SK-N-SH (cell line): ENCODE measurements at regions not wholly inside any gene's neighbourhood (a gene's known extent, or its start where the extent isn't known, plus 50 kb on each side); places are given as distances from the start of the nearest gene placed in this dataset.

Source experiments
- CTCF ChIA-PET: fragments of 300-600, 350-600 bp; formaldehyde crosslinking; extraction: SDS; loops from one replicate; lab custom pipeline; 2021; lab: Yijun Ruan, JAX
- POLR2A ChIA-PET: fragments of 350-600 bp; sonication (Branson Sonifier 250); formaldehyde crosslinking; extraction: SDS; loops from one replicate; lab custom pipeline; 2020; ENCODE audit warnings: antibody characterized with exemption, inconsistent platforms; lab: Yijun Ruan, JAX
- DNase-seq: peaks from one replicate; pipeline ENCODE4 v3.0.0; 2012
- H2AFZ ChIP-seq: fragments of 200-600 bp; sonication (generic); 2 replicates; pipeline ENCODE4 v1.8.1; 2016; ENCODE audit warnings: antibody characterized with exemption, mild to moderate bottlenecking, low read depth
- H3F3A ChIP-seq: fragments of 200-600 bp; sonication (generic); replicated peaks from 2 replicates; pipeline ENCODE3; 2016; ENCODE audit warnings: antibody characterized with exemption, mild to moderate bottlenecking; ENCODE audit not compliant: insufficient read depth
- H3K27ac ChIP-seq, 2 experiments: fragments of 200-500 bp in 1 of 2; fragments of 200-600 bp in 1 of 2; sonication (Bioruptor generic) in 1 of 2; sonication (generic), shearing (Covaris generic) in 1 of 2; 2 replicates each; pipeline versions ENCODE4 v1.5.1 to v1.6.1; 2014 to 2016; ENCODE audit warnings: low read depth in 2 of 2, inconsistent platforms in 1 of 2, low read length in 1 of 2, mild to moderate bottlenecking in 1 of 2, mixed read lengths in 1 of 2
- H3K27me3 ChIP-seq: fragments of 200-600 bp; sonication (generic), shearing (Covaris generic); 2 replicates; pipeline ENCODE4 v1.6.1; 2016; ENCODE audit warnings: mixed run types; ENCODE audit not compliant: insufficient read depth
- H3K36me3 ChIP-seq, 2 experiments: fragments of 200-500 bp in 1 of 2; fragments of 200-600 bp in 1 of 2; sonication (Bioruptor generic) in 1 of 2; sonication (generic) in 1 of 2; replicated peaks in 1 of 2; 2 replicates each; pipeline versions ENCODE3 to v1.5.1; 2014 to 2016; ENCODE audit warnings: low read length in 1 of 2, mild to moderate bottlenecking in 1 of 2; ENCODE audit not compliant: insufficient read depth in 2 of 2, control insufficient read depth in 1 of 2
- H3K4me1 ChIP-seq, 2 experiments: fragments of 200-500 bp in 1 of 2; fragments of 200-600 bp in 1 of 2; sonication (Bioruptor generic) in 1 of 2; sonication (generic), shearing (Covaris generic) in 1 of 2; 2 replicates each; pipeline versions ENCODE4 v1.5.1 to v1.6.1; 2014 to 2016; ENCODE audit warnings: low read depth in 1 of 2, low read length in 1 of 2, mixed run types in 1 of 2; ENCODE audit not compliant: insufficient read depth in 2 of 2, control insufficient read depth in 1 of 2
- H3K4me2 ChIP-seq: fragments of 200-600 bp; sonication (generic), shearing (Covaris generic); 2 replicates; pipeline ENCODE4 v1.6.1; 2017; ENCODE audit warnings: mixed run types
- H3K4me3 ChIP-seq, 2 experiments: fragments of 200-500 bp in 1 of 2; fragments of 200-600 bp in 1 of 2; sonication (Bioruptor generic) in 1 of 2; sonication (generic), shearing (Covaris generic) in 1 of 2; 2 replicates each; pipeline versions ENCODE4 v1.5.1 to v1.8.1; 2014 to 2016; ENCODE audit warnings: low read depth in 2 of 2, inconsistent platforms in 1 of 2, low read length in 1 of 2, mild to moderate bottlenecking in 1 of 2, mixed read lengths in 1 of 2, moderate library complexity in 1 of 2
- H3K79me2 ChIP-seq: fragments of 200-600 bp; sonication (generic); 2 replicates; pipeline ENCODE4 v1.8.1; 2017; ENCODE audit warnings: mild to moderate bottlenecking; ENCODE audit not compliant: insufficient read depth
- H3K9ac ChIP-seq: fragments of 200-600 bp; sonication (generic); 2 replicates; pipeline ENCODE4 v1.6.1; 2017; ENCODE audit warnings: mixed run types
- H3K9me2 ChIP-seq: fragments of 200-600 bp; sonication (generic); 2 replicates; pipeline ENCODE4 v1.6.1; 2017; ENCODE audit warnings: mixed run types
- H3K9me3 ChIP-seq: fragments of 200-600 bp; sonication (generic); 2 replicates; pipeline ENCODE4 v1.6.1; 2017; ENCODE audit warnings: mixed run types, mild to moderate bottlenecking, moderate library complexity
- H4K20me1 ChIP-seq: fragments of 200-600 bp; sonication (generic); 2 replicates; pipeline ENCODE4 v1.6.1; 2017; ENCODE audit warnings: mild to moderate bottlenecking, mixed run types; ENCODE audit not compliant: insufficient read depth
- CHD2 ChIP-seq: fragments of 150-350 bp; IDR thresholded peaks from 2 replicates; pipeline ENCODE4 v1.6.1; 2018; ENCODE audit warnings: low read length; ENCODE audit not compliant: partially characterized antibody
- EP300 ChIP-seq, 2 experiments: IDR thresholded peaks; 2 replicates each; pipeline versions ENCODE4 v1.4.0 to v1.6.1; 2012; ENCODE audit warnings: borderline replicate concordance in 1 of 2, low read depth in 1 of 2, low read length in 1 of 2
- FOSL2 ChIP-seq: IDR thresholded peaks from 2 replicates; pipeline ENCODE4 v1.4.0; 2012; ENCODE audit warnings: low read depth, mild to moderate bottlenecking, moderate library complexity, borderline replicate concordance
- FOXM1 ChIP-seq: IDR thresholded peaks from 2 replicates; pipeline ENCODE4 v1.4.0; 2012; ENCODE audit warnings: low read depth, mild to moderate bottlenecking
- GATA2 ChIP-seq: sonication (generic); formaldehyde crosslinking; IDR thresholded peaks from 2 replicates; pipeline ENCODE4 v1.5.0; 2020; ENCODE audit warnings: mild to moderate bottlenecking, missing genetic modification reagents
- POLR2AphosphoS5 ChIP-seq: IDR thresholded peaks from 2 replicates; pipeline ENCODE4 v1.6.1; 2012; ENCODE audit warnings: low read depth, low read length
- RCOR1 ChIP-seq: fragments of 150-350 bp; IDR thresholded peaks from 2 replicates; pipeline ENCODE4 v1.6.1; 2017; ENCODE audit warnings: antibody characterized with exemption, low read length
- RFX5 ChIP-seq: IDR thresholded peaks from 2 replicates; pipeline ENCODE4 v1.6.1; 2012; ENCODE audit warnings: mild to moderate bottlenecking, improper control_type of control experiment, low read length
- TEAD4 ChIP-seq: IDR thresholded peaks from 2 replicates; pipeline ENCODE4 v1.4.0; 2012; ENCODE audit warnings: mild to moderate bottlenecking, borderline replicate concordance; ENCODE audit not compliant: insufficient read depth
- WGBS: methylation state at CpG from one replicate; pipeline ENCODE4 v1.1.6; 2017; ENCODE audit warnings: low lambda C conversion rate; 5-methylcytosine and 5-hydroxymethylcytosine counted together
- TF ChIP-seq, protein P1 (sequence below): IDR thresholded peaks from 2 replicates; pipeline ENCODE4 v1.6.1; 2012; ENCODE audit warnings: mild to moderate bottlenecking, low read depth, low read length, moderate library complexity
- TF ChIP-seq, protein P2 (sequence below): IDR thresholded peaks from 2 replicates; pipeline ENCODE4 v1.4.0; 2012; ENCODE audit warnings: low read depth, borderline replicate concordance

DNA sequence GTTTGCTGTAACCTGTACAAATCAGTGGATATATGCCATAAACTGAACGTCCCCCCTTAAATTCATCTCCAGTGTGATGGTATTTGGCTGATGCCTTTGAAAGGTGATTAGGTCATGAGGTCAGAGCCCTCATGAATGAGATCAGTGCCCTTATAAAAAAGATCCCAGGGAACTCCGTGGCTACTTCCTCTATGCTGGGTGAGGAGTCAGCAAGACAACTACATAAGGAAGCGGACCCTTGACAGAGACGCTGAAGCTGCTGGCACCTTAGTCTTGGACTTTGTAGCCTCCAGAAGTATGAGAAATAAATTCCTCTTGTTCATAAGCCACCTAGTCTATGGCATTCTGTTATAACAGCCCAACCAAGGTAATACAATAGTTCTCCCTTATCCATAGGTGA lies 215.1 kb upstream of the ZNF608 start:
- no peaks in the 10 kb centered on the region for H3F3A ChIP-seq
- no peak overlapping the region for H3K4me3 ChIP-seq
- POLR2A ChIA-PET, result no interaction called here
- H3K9me2 ChIP-seq, result no peaks in the 10 kb centered on the region
- no peaks in the 10 kb centered on the region for H3K36me3 ChIP-seq
- H4K20me1 ChIP-seq, result no peaks in the 10 kb centered on the region
- H3K4me1 ChIP-seq, result no peaks in the 10 kb centered on the region; a peak in 1 of 4 replicates
- no peak overlapping the region for H3K27ac ChIP-seq
- WGBS, result 85% methylated on average over 4 of the region's 4 CpGs
- no peak overlapping the region for H2AFZ ChIP-seq
- no peak overlapping the region for H3K9ac ChIP-seq
- TF ChIP-seq CHD2 (no peak), POLR2AphosphoS5 (no peak), FOXM1 (no peak), GATA2 (no peak)
- TF ChIP-seq, all 33 proteins: peak for 0
- CTCF ChIA-PET, result no interaction called here
- no peaks in the 10 kb centered on the region for H3K9me3 ChIP-seq
- DNase-seq, result no peak
- H3K79me2 ChIP-seq, result no peaks in the 10 kb centered on the region
- no peak overlapping the region for H3K4me2 ChIP-seq
- no peaks in the 10 kb centered on the region for H3K27me3 ChIP-seq

DNA sequence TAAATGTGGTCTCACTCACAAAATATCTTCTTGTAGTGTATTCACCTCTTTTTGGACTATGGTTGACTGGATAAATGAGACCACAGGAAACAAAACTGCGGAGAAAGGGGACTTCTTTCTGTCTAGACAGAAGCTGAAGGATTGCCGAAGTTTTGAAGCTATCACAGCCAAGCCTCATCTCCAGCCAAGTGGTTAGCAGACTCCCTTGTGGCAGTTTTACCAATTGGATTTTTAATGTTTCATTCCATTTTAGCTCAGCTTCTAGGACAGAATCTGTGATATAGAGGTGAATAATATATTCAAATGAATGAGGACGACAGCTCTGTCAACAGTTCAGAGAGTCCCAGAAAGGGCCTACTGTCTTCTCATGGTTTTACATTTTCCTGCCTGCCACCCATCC lies 215.7 kb upstream of the ZNF608 start:
- no peaks in the 10 kb centered on the region for H3K79me2 ChIP-seq
- POLR2A ChIA-PET, result no interaction called here
- no peaks in the 10 kb centered on the region for H3K27me3 ChIP-seq
- H3F3A ChIP-seq, result no peaks in the 10 kb centered on the region
- H2AFZ ChIP-seq, result no peak overlapping the region
- no peak overlapping the region for H3K9ac ChIP-seq
- H3K27ac ChIP-seq, result no peak overlapping the region
- no peak overlapping the region for H3K4me3 ChIP-seq
- H3K36me3 ChIP-seq, result no peaks in the 10 kb centered on the region
- CTCF ChIA-PET, result no interaction called here
- H4K20me1 ChIP-seq, result no peaks in the 10 kb centered on the region
- no peaks in the 10 kb centered on the region for H3K9me3 ChIP-seq
- 87% methylated on average over 3 of the region's 3 CpGs for WGBS
- no peaks in the 10 kb centered on the region; a peak in 1 of 4 replicates for H3K4me1 ChIP-seq
- H3K4me2 ChIP-seq, result no peak overlapping the region
- DNase-seq, result no peak
- H3K9me2 ChIP-seq, result no peaks in the 10 kb centered on the region
- TF ChIP-seq, protein P1, sequence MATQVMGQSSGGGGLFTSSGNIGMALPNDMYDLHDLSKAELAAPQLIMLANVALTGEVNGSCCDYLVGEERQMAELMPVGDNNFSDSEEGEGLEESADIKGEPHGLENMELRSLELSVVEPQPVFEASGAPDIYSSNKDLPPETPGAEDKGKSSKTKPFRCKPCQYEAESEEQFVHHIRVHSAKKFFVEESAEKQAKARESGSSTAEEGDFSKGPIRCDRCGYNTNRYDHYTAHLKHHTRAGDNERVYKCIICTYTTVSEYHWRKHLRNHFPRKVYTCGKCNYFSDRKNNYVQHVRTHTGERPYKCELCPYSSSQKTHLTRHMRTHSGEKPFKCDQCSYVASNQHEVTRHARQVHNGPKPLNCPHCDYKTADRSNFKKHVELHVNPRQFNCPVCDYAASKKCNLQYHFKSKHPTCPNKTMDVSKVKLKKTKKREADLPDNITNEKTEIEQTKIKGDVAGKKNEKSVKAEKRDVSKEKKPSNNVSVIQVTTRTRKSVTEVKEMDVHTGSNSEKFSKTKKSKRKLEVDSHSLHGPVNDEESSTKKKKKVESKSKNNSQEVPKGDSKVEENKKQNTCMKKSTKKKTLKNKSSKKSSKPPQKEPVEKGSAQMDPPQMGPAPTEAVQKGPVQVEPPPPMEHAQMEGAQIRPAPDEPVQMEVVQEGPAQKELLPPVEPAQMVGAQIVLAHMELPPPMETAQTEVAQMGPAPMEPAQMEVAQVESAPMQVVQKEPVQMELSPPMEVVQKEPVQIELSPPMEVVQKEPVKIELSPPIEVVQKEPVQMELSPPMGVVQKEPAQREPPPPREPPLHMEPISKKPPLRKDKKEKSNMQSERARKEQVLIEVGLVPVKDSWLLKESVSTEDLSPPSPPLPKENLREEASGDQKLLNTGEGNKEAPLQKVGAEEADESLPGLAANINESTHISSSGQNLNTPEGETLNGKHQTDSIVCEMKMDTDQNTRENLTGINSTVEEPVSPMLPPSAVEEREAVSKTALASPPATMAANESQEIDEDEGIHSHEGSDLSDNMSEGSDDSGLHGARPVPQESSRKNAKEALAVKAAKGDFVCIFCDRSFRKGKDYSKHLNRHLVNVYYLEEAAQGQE, result no peak

DNA sequence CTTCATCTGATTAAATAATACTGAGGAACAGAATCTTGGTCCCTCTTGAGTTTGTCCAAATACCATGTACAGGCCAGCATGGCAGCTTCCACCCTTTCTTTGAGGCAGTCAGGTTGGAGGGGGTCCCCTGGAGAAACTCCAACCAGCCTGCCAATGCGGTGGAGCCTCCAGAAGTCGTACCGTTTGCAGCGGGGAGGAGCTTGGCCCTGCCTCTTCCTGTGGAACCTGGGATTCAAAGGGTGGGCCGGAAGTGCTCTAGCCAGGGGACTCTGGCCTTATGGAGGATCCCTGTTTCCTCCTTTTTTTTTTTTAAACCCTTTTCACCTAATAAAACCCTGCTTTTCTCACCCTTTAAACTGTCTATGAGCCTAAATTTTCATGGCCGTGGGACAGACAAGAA lies 216.3 kb upstream of the ZNF608 start:
- WGBS, result 86% methylated on average over 6 of the region's 6 CpGs
- H2AFZ ChIP-seq, result no peak overlapping the region

More for the DNA sequence above, 216.3 kb upstream of the ZNF608 start:
- H3K9me3 ChIP-seq, result no peaks in the 10 kb centered on the region
- H3K9ac ChIP-seq, result no peak overlapping the region
- no peaks in the 10 kb centered on the region for H3K79me2 ChIP-seq
- no peak for TF ChIP-seq FOXM1
- no peak for TF ChIP-seq RCOR1
- no peak for TF ChIP-seq EP300 (IDR thresholded peaks at IDR 0.05; ENCODE audit: borderline replicate concordance in 1 of 2, low read depth in 1 of 2, low read length in 1 of 2)
- no peak for TF ChIP-seq GATA2
- TF ChIP-seq RFX5, result no peak
- no peak for TF ChIP-seq FOSL2
- TF ChIP-seq, protein P2, sequence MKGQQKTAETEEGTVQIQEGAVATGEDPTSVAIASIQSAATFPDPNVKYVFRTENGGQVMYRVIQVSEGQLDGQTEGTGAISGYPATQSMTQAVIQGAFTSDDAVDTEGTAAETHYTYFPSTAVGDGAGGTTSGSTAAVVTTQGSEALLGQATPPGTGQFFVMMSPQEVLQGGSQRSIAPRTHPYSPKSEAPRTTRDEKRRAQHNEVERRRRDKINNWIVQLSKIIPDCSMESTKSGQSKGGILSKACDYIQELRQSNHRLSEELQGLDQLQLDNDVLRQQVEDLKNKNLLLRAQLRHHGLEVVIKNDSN, result no peak
- TF ChIP-seq TEAD4, result no peak
- ChIA-PET POLR2A (no interaction called here), CTCF (interaction anchor here (1.0 kb wide), 1 partner anchor 14 kb away, joined by 3 read pairs; no protein-coding TSS in a partner anchor)
- no peak overlapping the region for H3K4me3 ChIP-seq
- H3K27me3 ChIP-seq, result no peaks in the 10 kb centered on the region
- H3K27ac ChIP-seq, result no peak overlapping the region
- no peaks in the 10 kb centered on the region; a peak in 1 of 4 replicates for H3K4me1 ChIP-seq
- no peak overlapping the region for H3K4me2 ChIP-seq
- no peaks in the 10 kb centered on the region for H3K36me3 ChIP-seq
- no peaks in the 10 kb centered on the region for H3K9me2 ChIP-seq
- DNase-seq, result no peak
- H3F3A ChIP-seq, result no peaks in the 10 kb centered on the region
- no peaks in the 10 kb centered on the region for H4K20me1 ChIP-seq
